ENCODE measurements at regions not wholly inside any gene's neighbourhood (a gene's known extent, or its start where the extent isn't known, plus 50 kb on each side); places are given as distances from the start of the nearest gene placed in this dataset.

DNA sequence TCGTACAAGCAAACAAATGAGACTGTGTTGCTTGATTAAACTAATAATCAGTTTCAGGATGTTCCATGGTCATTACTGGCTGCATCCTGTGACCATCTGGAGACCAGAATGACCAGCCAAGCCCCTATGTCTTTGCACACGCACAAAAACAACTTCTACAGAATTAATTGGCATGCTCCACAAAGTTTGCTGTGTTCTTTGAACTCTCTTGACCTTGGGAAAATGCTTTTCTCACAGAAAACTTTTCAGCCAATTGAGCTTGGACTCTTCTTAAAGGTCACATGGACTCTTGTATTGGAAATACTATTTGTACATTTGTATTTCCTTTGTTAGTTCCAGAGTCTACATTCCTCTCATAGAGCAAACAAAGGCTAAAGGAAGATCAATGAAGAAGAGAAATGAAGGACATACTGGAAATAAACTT, 147.8 kb downstream of the ARRDC3 start:
- Mint-ChIP-seq H3K4me3 (no peak overlapping the region), H3K36me3 (no peaks in the 10 kb centered on the region), H3K9me3 (no peaks in the 10 kb centered on the region), H3K27ac (no peak overlapping the region), H3K4me1 (peaks cover 4% of the 10 kb centered on the region)
- DNase-seq (ENCODE audit: low spot score in 2 of 2) (no peak), ATAC-seq (no peak)

DNA sequence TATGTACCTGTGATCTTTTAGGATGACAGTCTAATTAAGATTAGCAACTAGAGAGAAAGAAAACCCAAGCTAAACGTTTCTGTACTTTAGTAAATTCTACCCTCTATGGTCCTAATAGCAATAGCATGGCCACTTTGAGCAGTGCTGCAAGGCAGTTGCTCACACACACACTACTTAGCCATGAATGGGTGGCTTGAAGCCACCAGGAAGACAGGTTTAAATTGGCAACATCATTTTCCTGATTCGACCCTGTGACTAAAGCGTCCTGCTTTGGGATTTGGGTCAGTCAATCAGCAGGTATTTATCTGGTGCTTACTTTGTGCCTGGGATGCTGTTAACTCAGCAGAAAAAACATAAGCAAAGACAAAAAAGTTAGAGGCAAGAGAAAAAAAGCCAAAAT, 150.6 kb downstream of the ARRDC3 start:
- Mint-ChIP-seq H3K36me3 (no peaks in the 10 kb centered on the region), H3K9me3 (peaks cover 9% of the 10 kb centered on the region), H3K27ac (no peak overlapping the region), H3K4me1 (no peaks in the 10 kb centered on the region), H3K4me3 (no peak overlapping the region)
- no peak for DNase-seq (ENCODE audit: low spot score in 2 of 2)
- no peak for ATAC-seq

DNA sequence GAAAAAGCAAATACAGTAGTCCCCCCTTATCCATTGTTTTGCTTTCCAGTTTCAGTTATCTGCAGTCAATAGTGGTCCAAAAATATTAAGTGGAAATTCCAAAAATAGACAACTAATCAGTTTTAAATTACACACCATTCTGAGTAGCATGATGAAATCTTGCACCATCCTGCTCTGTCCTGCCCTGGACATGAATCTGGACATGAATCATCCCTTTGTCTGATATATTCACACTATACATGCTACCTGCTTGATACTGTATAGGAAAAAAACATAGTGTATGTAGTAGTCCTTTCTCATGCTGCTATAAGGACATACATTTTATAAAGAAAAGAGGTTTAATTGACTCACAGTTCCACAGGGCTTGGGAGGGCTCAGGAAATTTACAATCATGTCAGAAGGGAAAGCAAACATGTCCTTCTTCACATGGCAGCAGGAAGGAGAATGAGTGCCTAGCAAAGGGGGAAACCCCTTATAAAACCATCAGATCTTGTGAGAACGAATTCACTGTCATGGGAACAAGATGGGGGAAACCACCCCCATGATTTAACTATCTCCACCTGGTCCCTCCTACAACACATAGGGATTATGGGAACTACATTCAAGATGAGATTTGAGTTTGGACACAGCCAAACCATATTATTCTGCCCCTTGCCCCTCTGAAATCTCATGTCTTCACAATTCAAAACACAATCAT, 153.9 kb downstream of the ARRDC3 start:
- H3K27ac Mint-ChIP-seq = no peak overlapping the region
- no peaks in the 10 kb centered on the region for H3K36me3 Mint-ChIP-seq
- ATAC-seq (no peak), DNase-seq (ENCODE audit: low spot score in 2 of 2) (no peak)
- H3K4me3 Mint-ChIP-seq = no peak overlapping the region
- no peaks in the 10 kb centered on the region for H3K4me1 Mint-ChIP-seq
- peaks cover 9% of the 10 kb centered on the region for H3K9me3 Mint-ChIP-seq

DNA sequence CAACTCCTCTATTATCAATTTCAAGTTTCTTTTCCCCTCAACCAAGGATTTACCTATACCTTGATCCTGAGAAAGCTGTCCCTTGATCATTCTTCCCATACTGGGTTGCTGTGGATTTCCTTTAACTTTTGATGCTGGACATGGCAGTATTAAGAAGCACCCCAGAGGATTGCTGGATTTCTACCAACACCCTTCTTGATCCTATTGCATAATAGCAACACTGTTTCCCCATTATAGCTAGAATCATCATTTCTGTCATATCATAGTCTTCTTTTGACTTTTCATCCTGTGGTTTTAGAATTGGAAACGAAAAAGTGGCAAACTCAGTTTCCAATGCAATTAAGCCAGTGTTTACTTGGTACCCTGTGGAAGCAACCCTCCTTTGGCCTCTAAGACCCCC, 154.9 kb downstream of the ARRDC3 start:
- DNase-seq (ENCODE audit: low spot score in 2 of 2) = no peak
- Mint-ChIP-seq H3K9me3 (peaks cover 9% of the 10 kb centered on the region), H3K36me3 (no peaks in the 10 kb centered on the region), H3K4me3 (no peak overlapping the region), H3K4me1 (no peaks in the 10 kb centered on the region), H3K27ac (no peak overlapping the region)
- no peak for ATAC-seq

DNA sequence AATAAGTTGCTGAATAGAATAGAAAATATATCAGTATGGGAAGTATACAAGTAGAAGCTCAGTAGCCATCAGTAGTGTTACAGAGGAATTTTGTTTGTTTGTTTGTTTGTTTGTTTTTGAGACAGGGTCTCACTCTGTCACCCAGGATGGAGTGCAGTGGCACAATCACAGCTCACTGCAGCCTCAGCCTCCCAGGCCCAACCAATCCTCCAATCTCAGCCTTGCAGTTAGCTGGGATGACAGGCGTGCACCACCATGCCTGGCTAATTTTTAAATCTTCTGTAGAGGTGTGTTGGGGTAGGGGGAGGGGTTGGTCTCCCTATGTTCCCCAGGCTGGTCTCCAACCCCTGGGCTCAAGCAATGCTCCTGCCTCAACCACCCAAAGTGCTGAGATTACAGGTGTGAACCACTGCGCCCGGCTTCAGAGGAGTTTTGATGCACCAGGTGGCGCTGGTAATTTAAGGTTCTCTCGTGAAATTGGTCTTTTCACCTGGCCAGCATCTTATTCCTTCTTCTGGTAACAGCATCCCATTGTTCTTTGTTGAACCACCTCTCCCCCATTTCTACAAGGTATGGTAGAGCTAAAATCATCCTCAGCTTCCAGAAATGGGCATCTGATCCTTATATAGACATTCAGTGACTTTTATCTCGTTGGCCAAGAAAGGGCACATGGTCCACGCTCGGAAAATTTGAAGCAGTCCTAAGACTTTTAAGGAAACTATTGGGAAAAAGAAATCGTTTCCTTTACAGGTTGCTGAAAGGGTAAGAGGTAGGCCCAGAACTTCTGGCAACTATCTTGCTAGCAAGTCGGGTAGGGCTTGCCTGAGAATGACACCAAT, 157.1 kb downstream of the ARRDC3 start:
- Mint-ChIP-seq H3K4me3 (no peak overlapping the region), H3K27ac (no peak overlapping the region), H3K4me1 (no peaks in the 10 kb centered on the region), H3K9me3 (peaks cover 9% of the 10 kb centered on the region), H3K36me3 (no peaks in the 10 kb centered on the region)
- ATAC-seq = peak; percentile 59
- peak; percentile 10 to 64 for DNase-seq (ENCODE audit: low spot score in 2 of 2)

DNA sequence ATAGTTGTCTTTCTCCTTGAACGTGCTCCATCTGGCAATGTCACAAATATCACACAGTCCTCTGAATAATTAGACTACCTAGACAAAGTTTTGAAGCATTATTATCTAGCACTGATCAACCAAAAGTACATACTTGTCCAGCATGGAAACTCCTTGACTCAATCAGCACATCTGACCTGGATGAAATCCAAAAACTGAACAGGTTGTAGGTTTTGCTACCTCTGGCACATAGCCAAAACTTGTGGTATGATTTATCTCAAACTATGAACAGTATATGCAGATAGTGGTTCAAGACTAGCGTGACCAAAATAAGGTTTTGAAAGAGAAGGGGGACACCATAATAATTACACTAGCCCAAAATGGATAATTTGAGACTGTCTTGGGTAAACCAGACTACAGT, 158.1 kb downstream of the ARRDC3 start:
- no peak for ATAC-seq
- no peaks in the 10 kb centered on the region for H3K4me1 Mint-ChIP-seq
- H3K9me3 Mint-ChIP-seq = peaks cover 9% of the 10 kb centered on the region
- no peak for DNase-seq (ENCODE audit: low spot score in 2 of 2)
- H3K36me3 Mint-ChIP-seq = no peaks in the 10 kb centered on the region
- H3K27ac Mint-ChIP-seq = no peak overlapping the region
- H3K4me3 Mint-ChIP-seq = no peak overlapping the region

DNA sequence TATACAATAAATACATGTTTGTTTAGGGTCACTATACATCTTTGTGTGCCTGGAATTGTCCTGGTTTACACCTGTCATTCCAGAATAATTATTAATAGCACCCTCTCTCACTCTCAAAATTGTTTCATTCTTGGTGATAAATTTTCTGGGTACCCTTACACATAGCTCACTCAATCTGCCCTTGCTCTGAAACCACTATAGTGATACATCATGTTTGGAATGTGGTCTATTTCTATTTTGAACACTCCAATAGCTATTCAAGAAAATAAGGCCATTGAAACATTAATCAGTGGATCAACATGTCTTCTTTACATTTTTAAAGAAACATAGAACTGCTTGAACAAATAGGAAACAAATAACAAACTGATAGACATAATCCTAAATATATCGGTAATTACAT, 158.7 kb downstream of the ARRDC3 start:
- Mint-ChIP-seq H3K27ac (no peak overlapping the region), H3K9me3 (peaks cover 7% of the 10 kb centered on the region), H3K4me3 (no peak overlapping the region), H3K36me3 (no peaks in the 10 kb centered on the region), H3K4me1 (no peaks in the 10 kb centered on the region)
- DNase-seq (ENCODE audit: low spot score in 2 of 2) (no peak), ATAC-seq (no peak)

DNA sequence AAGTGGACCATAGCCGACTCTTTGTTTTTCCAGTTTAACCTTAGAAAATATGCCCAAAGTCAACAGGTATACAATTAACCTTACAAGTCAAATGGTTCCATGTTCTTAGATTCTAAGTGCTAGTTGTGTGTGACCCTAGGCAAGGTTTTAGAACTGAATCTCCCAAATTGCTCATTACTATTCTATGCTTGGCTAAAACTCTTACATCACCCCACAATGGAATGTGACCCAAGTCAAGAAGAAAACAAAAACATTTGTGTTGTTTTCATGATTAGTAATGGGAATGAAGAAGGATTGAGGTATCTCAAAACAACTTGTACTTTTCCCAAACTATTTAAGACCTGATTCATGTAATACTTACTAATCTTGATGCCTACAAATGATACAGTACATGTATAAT, 159.2 kb downstream of the ARRDC3 start:
- no peak overlapping the region for H3K4me3 Mint-ChIP-seq
- H3K36me3 Mint-ChIP-seq = no peaks in the 10 kb centered on the region
- ATAC-seq (no peak), DNase-seq (ENCODE audit: low spot score in 2 of 2) (no peak)
- H3K9me3 Mint-ChIP-seq = peaks cover 2% of the 10 kb centered on the region
- H3K4me1 Mint-ChIP-seq = no peaks in the 10 kb centered on the region
- H3K27ac Mint-ChIP-seq = no peak overlapping the region

DNA sequence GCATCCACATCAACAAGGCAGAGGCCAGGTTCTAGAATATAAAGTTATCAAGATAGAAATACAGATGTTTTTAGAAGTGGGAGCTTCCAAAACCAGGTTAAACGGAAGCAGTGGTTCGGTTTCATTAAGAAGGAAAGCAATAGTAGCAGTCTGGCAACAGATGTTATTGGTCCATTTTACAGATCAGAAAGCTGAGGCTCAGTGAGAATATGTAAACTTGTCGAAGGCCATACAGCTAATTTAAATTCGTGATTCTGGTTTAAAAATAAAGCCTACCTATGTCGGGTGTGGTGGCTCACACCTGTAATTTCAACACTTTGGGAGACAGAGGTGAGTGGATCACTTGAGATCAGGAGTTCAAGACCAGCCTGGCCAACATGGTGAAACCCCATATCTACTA, 160.6 kb downstream of the ARRDC3 start:
- Mint-ChIP-seq H3K4me3 (no peak overlapping the region), H3K27ac (no peak overlapping the region), H3K36me3 (no peaks in the 10 kb centered on the region), H3K9me3 (no peaks in the 10 kb centered on the region), H3K4me1 (no peaks in the 10 kb centered on the region)
- ATAC-seq (no peak), DNase-seq (ENCODE audit: low spot score in 2 of 2) (no peak)

DNA sequence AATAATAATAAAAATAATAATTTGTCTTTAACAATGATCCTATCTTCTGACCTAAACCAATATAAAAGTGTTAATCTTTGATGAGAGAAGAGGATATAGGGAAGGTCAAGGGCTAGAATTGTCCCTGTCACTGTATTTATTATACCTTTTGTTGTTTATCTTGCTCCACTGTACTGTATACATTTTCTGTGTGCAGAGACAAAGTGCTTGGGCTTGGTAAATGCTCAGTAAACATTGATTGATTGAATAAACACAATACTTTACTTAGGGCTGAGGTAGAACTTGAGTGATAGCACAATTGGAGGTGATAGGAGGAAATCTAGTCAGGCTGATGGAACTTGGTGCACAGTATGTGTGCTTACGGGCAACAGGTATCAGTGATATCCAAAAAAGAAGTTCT, 161.2 kb downstream of the ARRDC3 start:
- Mint-ChIP-seq H3K4me3 (no peak overlapping the region), H3K36me3 (no peaks in the 10 kb centered on the region), H3K4me1 (no peaks in the 10 kb centered on the region), H3K9me3 (no peaks in the 10 kb centered on the region), H3K27ac (no peak overlapping the region)
- DNase-seq (ENCODE audit: low spot score in 2 of 2) (no peak), ATAC-seq (no peak)

DNA sequence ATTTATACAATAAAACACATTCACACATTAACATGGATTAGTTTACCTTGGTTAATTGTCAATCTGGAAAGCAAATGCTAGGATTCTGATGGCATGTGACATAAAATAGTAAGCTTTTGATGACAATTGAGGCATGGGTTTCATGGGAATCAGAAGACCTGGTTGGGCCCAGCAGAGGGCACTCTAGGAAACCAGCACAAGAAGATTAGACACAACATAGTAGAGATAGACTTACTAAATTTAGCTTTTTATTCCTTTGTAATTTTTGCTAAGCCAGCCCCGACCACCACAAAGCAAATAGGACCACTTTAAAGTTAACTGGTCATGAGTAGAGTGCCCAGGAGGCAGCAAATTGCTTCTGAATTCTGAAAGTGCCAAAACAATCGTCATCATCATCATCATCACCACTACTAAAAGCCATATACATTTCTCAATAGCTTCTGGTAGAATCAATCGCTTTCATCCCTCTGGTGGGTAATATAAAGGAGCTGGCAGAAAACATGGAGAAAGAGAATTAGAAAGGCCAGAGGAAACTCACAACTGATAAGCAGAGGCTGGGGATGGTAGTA, 163.2 kb downstream of the ARRDC3 start:
- H3K4me3 Mint-ChIP-seq = no peak overlapping the region
- ATAC-seq = peak; percentile 54
- H3K4me1 Mint-ChIP-seq = no peaks in the 10 kb centered on the region
- H3K36me3 Mint-ChIP-seq = no peaks in the 10 kb centered on the region
- DNase-seq (ENCODE audit: low spot score in 2 of 2) = no peak
- peak overlapping the region; percentile 43 for H3K27ac Mint-ChIP-seq
- no peaks in the 10 kb centered on the region for H3K9me3 Mint-ChIP-seq

DNA sequence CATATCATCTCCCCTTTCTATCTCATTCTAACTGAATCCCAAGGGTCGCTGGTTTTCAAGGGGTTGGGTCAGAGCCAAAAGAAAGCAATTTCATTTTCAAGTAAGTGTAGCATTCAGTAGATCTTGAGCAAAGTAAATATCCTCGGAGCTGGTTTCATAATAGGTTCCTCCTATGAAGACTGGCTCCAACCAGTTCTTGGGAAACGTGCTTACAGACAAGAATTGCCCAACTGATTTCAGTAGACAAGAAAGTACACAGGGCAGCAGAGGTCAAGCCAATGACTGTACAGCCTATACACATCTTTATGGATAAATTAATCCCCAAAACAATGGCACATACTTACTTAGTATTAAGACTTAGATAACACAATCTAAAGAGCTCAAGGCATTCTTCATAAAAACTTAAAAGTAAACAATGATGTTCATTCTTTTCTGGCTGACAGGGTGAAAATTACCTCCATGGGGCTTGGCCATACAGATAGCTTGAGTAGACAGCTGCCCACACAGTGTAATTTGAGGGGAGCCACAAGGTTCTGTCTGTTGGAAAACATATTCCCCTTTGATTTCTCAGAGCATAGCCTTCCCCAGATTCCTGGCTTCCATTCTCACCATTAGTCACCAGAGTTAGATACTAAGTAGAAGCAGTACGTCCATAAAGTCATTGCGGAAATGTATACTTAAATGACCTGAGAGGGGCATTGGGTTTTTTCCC, 163.9 kb downstream of the ARRDC3 start:
- H3K36me3 Mint-ChIP-seq = no peaks in the 10 kb centered on the region
- no peak overlapping the region for H3K27ac Mint-ChIP-seq
- H3K9me3 Mint-ChIP-seq = no peaks in the 10 kb centered on the region
- no peak overlapping the region for H3K4me3 Mint-ChIP-seq
- DNase-seq (ENCODE audit: low spot score in 2 of 2) = no peak
- no peaks in the 10 kb centered on the region for H3K4me1 Mint-ChIP-seq
- no peak for ATAC-seq

DNA sequence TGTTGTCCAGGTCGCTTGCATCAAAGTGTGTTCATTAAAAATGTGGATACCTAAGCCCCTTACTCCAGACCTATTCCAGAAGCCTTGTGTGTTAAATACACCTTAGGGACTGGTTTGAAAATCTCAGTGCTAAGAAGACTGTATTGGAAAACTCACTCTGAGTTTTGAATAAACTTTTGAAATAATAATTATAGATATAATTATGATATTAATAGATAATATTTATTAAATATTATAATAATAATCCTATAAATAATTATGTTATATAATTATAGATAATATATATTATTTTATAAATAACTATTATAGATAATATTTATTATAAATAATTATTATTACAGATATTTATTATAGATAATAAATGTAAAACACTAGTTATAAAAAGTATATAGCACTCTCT, 165.3 kb downstream of the ARRDC3 start:
- Mint-ChIP-seq H3K36me3 (no peaks in the 10 kb centered on the region), H3K4me3 (no peak overlapping the region), H3K9me3 (no peaks in the 10 kb centered on the region), H3K27ac (no peak overlapping the region), H3K4me1 (no peaks in the 10 kb centered on the region)
- ATAC-seq (no peak), DNase-seq (ENCODE audit: low spot score in 2 of 2) (no peak)

DNA sequence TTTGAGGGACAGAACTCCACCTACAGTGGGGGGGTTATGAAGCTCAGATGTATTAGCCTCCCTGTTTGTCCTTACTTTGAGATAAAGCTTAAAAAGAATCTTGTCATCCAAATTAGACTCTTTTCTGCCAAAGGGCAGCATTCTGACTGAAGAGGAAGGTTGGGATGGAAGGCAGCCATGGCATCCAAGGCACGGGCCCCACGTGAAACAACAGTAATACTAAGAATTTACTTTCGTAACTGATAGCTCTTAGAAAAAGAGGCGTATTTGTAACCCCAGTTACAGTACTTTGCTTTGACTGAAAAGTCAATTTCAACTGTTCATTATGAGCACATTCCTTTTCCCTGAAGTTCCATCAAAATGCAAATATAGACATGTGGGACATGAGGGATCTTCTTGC, 168.5 kb downstream of the ARRDC3 start:
- Mint-ChIP-seq H3K9me3 (no peaks in the 10 kb centered on the region), H3K27ac (no peak overlapping the region), H3K4me3 (no peak overlapping the region), H3K4me1 (no peaks in the 10 kb centered on the region), H3K36me3 (no peaks in the 10 kb centered on the region)
- ATAC-seq = no peak
- no peak for DNase-seq (ENCODE audit: low spot score in 2 of 2)
